HG03039 (cell line): ENCODE measurements at regions not wholly inside any gene's neighbourhood (a gene's known extent, or its start where the extent isn't known, plus 50 kb on each side); places are given as distances from the start of the nearest gene placed in this dataset.

Experiments
- ATAC-seq: cut with Tn5 transposase; IDR thresholded peaks from one replicate; pipeline ENCODE4 v1.9.1; 2021; ENCODE audit warnings: mild to moderate bottlenecking, moderate library complexity; ENCODE audit not compliant: unreplicated experiment

GRCh38 chr11:28470180-28470579, 362.0 kb downstream of the METTL15 start:
- no peak for ATAC-seq

- ATAC-seq: no peak
Measured at GRCh38 chr11:28466506-28466905, 358.3 kb downstream of the METTL15 start.

GRCh38 chr11:28464252-28464867, 356.2 kb downstream of the METTL15 start:
- ATAC-seq: no peak

GRCh38 chr11:28463826-28464225, 355.6 kb downstream of the METTL15 start:
- no peak for ATAC-seq

- no peak for ATAC-seq
Measured at GRCh38 chr11:28461846-28462245, 353.7 kb downstream of the METTL15 start.

GRCh38 chr11:28461338-28461737, 353.1 kb downstream of the METTL15 start:
- ATAC-seq: no peak

GRCh38 chr11:28460348-28460747, 352.2 kb downstream of the METTL15 start:
- no peak for ATAC-seq

GRCh38 chr11:28459912-28460311, 351.7 kb downstream of the METTL15 start:
- ATAC-seq: no peak

GRCh38 chr11:28457481-28458065, 349.4 kb downstream of the METTL15 start:
- ATAC-seq: no peak

GRCh38 chr11:28448186-28448585, 340.0 kb downstream of the METTL15 start:
- ATAC-seq: no peak

- ATAC-seq: no peak
Measured at GRCh38 chr11:28447226-28447625, 339.0 kb downstream of the METTL15 start.

- ATAC-seq: no peak
Measured at GRCh38 chr11:28442131-28442530, 333.9 kb downstream of the METTL15 start.

GRCh38 chr11:28439403-28439802, 331.2 kb downstream of the METTL15 start:
- ATAC-seq: no peak

GRCh38 chr11:28420099-28420498, 311.9 kb downstream of the METTL15 start:
- no peak for ATAC-seq

GRCh38 chr11:28417601-28418323, 309.6 kb downstream of the METTL15 start:
- no peak for ATAC-seq

GRCh38 chr11:28412029-28412428, 303.8 kb downstream of the METTL15 start:
- ATAC-seq: no peak

GRCh38 chr11:28401446-28401845, 293.3 kb downstream of the METTL15 start:
- no peak for ATAC-seq

- no peak for ATAC-seq
Measured at GRCh38 chr11:28400331-28401100, 292.3 kb downstream of the METTL15 start.

- ATAC-seq: no peak
Measured at GRCh38 chr11:28393348-28393747, 285.2 kb downstream of the METTL15 start.

GRCh38 chr11:28384418-28384817, 276.2 kb downstream of the METTL15 start:
- no peak for ATAC-seq

GRCh38 chr11:28383456-28383855, 275.3 kb downstream of the METTL15 start:
- no peak for ATAC-seq
